SH-SY5Y (cell line): ENCODE measurements at regions not wholly inside any gene's neighbourhood (a gene's known extent, or its start where the extent isn't known, plus 50 kb on each side); places are given as distances from the start of the nearest gene placed in this dataset.

Experiments
- GATA2 ChIP-seq: IDR thresholded peaks from 2 replicates; pipeline ENCODE4 v1.6.1; 2011; ENCODE audit warnings: mild to moderate bottlenecking, low read depth, low read length
- GATA3 ChIP-seq: IDR thresholded peaks from 2 replicates; pipeline ENCODE4 v1.6.1; 2011; ENCODE audit warnings: low read depth, mild to moderate bottlenecking, low read length, moderate library complexity

GRCh38 chr2:20519309-20519708, 72.4 kb downstream of the RHOB start:
- TF ChIP-seq GATA3, result no peak
- no peak for TF ChIP-seq GATA2
